GM23338 (cell line): ENCODE measurements at regions not wholly inside any gene's neighbourhood (a gene's known extent, or its start where the extent isn't known, plus 50 kb on each side); places are given as distances from the start of the nearest gene placed in this dataset.

Experiments used
- ATAC-seq: fragments of 200-7000 bp; cut with Tn5 transposase; 3 replicates; pipeline ENCODE4 v1.9.1; 2020
- DNase-seq: peaks from one replicate; pipeline ENCODE4 v3.0.0-alpha.2; 2015; ENCODE audit warnings: low spot score
- H2AFZ ChIP-seq: fragments of 200-600 bp; sonication (generic); 2 replicates; pipeline ENCODE4 v1.8.0; 2016; ENCODE audit warnings: antibody characterized with exemption, mild to moderate bottlenecking, moderate library complexity
- H3F3A ChIP-seq: fragments of 200-600 bp; sonication (generic); replicated peaks from 2 replicates; pipeline ENCODE4 v1.8.0; 2017; ENCODE audit warnings: antibody characterized with exemption, mixed run types, low read depth
- H3K27ac ChIP-seq: fragments of 200-600 bp; sonication (generic); 2 replicates; pipeline ENCODE4 v1.6.1; 2016; ENCODE audit warnings: low read depth
- H3K27me3 ChIP-seq: fragments of 200-600 bp; sonication (generic); 2 replicates; pipeline ENCODE4 v1.8.0; 2016; ENCODE audit warnings: mild to moderate bottlenecking, mixed run types, moderate library complexity; ENCODE audit not compliant: insufficient read depth
- H3K36me3 ChIP-seq: fragments of 200-600 bp; sonication (generic); 2 replicates; pipeline ENCODE4 v1.8.0; 2016; ENCODE audit warnings: mild to moderate bottlenecking; ENCODE audit not compliant: insufficient read depth
- H3K4me1 ChIP-seq: fragments of 200-600 bp; sonication (generic); 2 replicates; pipeline ENCODE4 v1.8.0; 2016; ENCODE audit warnings: mild to moderate bottlenecking, moderate library complexity; ENCODE audit not compliant: insufficient read depth
- H3K4me2 ChIP-seq: fragments of 200-600 bp; sonication (generic); 2 replicates; pipeline ENCODE4 v1.7.1; 2017; ENCODE audit warnings: mixed run types
- H3K4me3 ChIP-seq: fragments of 200-600 bp; sonication (generic); 2 replicates; pipeline ENCODE4 v1.6.1; 2016; ENCODE audit warnings: mixed run types
- H3K79me2 ChIP-seq: fragments of 200-600 bp; sonication (generic); replicated peaks from 2 replicates; pipeline ENCODE4 v1.8.0; 2017; ENCODE audit warnings: mild to moderate bottlenecking; ENCODE audit not compliant: insufficient read depth
- H3K9me2 ChIP-seq: fragments of 200-600 bp; sonication (generic); 2 replicates; pipeline ENCODE4 v1.8.0; 2017; ENCODE audit not compliant: insufficient read depth
- H4K20me1 ChIP-seq: fragments of 200-600 bp; sonication (generic); replicated peaks from 2 replicates; pipeline ENCODE4 v1.8.0; 2017; ENCODE audit warnings: mild to moderate bottlenecking; ENCODE audit not compliant: insufficient read depth
- H3K27ac Mint-ChIP-seq: 2 replicates; pipeline ENCODE4 v1.8.0; 2020; ENCODE audit warnings: inconsistent platforms, mild to moderate bottlenecking, moderate library complexity, mixed read lengths
- H3K27me3 Mint-ChIP-seq: 3 replicates; pipeline ENCODE4 v1.8.0; 2022; ENCODE audit warnings: low read depth, mild to moderate bottlenecking, moderate library complexity, mixed read lengths, inconsistent platforms; ENCODE audit not compliant: insufficient read depth, poor library complexity
- H3K36me3 Mint-ChIP-seq: 3 replicates; pipeline ENCODE4 v1.8.0; 2021; ENCODE audit warnings: low read depth, mild to moderate bottlenecking, inconsistent platforms, moderate library complexity, mixed read lengths
- H3K4me1 Mint-ChIP-seq: 3 replicates; pipeline ENCODE4 v1.8.0; 2020; ENCODE audit warnings: mild to moderate bottlenecking, inconsistent platforms, mixed read lengths
- H3K4me3 Mint-ChIP-seq: 3 replicates; pipeline ENCODE4 v1.8.0; 2021; ENCODE audit warnings: moderate library complexity, mild to moderate bottlenecking, inconsistent platforms, mixed read lengths
- H3K9me3 Mint-ChIP-seq: 3 replicates; pipeline ENCODE4 v1.8.0; 2020; ENCODE audit warnings: moderate library complexity, mild to moderate bottlenecking, inconsistent platforms, mixed read lengths
- CREB1 ChIP-seq: fragments of 250-450 bp; sonication (Bioruptor Pico); IDR thresholded peaks from 2 replicates; pipeline ENCODE4 v1.5.0; 2020; ENCODE audit warnings: low read depth, mild to moderate bottlenecking, moderate library complexity
- EZH2 ChIP-seq: fragments of 200-600 bp; sonication (generic); IDR thresholded peaks from one replicate; pipeline ENCODE4 v1.8.0; 2017; ENCODE audit warnings: antibody characterized with exemption, mild to moderate bottlenecking, low read depth; ENCODE audit not compliant: unreplicated experiment
- EZH2phosphoT487 ChIP-seq: fragments of 200-600 bp; sonication (generic); IDR thresholded peaks from one replicate; pipeline ENCODE4 v1.8.1; 2018; ENCODE audit warnings: antibody characterized with exemption; ENCODE audit not compliant: unreplicated experiment
- JUNB ChIP-seq: IDR thresholded peaks from one replicate; pipeline ENCODE4 v1.6.1; 2016; ENCODE audit warnings: antibody characterized with exemption; ENCODE audit not compliant: unreplicated experiment
- NANOG ChIP-seq: IDR thresholded peaks from 2 replicates; pipeline ENCODE4 v1.6.1; 2016; ENCODE audit warnings: antibody characterized with exemption, borderline replicate concordance
- POLR2AphosphoS5 ChIP-seq: IDR thresholded peaks from 2 replicates; pipeline ENCODE4 v1.6.1; 2016; ENCODE audit warnings: antibody characterized with exemption, low read depth
- STAT1 ChIP-seq: IDR thresholded peaks from one replicate; pipeline ENCODE4 v1.6.1; 2016; ENCODE audit warnings: antibody characterized with exemption; ENCODE audit not compliant: unreplicated experiment
- ZNF114 ChIP-seq: fragments of 250-450 bp; sonication (Bioruptor Pico); IDR thresholded peaks from 2 replicates; pipeline ENCODE4 v1.5.0; 2020; ENCODE audit warnings: mild to moderate bottlenecking, moderate library complexity
- ZNF331 ChIP-seq: fragments of 250-450 bp; sonication (Bioruptor Pico); IDR thresholded peaks from 2 replicates; pipeline ENCODE4 v1.5.0; 2020; ENCODE audit warnings: low read depth, mild to moderate bottlenecking, moderate library complexity
- TF ChIP-seq, protein P1 (sequence below), 2 experiments: fragments of 200-600 bp in 1 of 2; sonication (generic) in 1 of 2; conservative IDR thresholded peaks; 2 replicates each; pipeline versions ENCODE4 v1.5.1 to v1.6.1; 2016 to 2017; ENCODE audit warnings: antibody characterized with exemption in 2 of 2, low read depth in 2 of 2, mild to moderate bottlenecking in 2 of 2, moderate library complexity in 1 of 2
- TF ChIP-seq, protein P2 (sequence below): IDR thresholded peaks from one replicate; pipeline ENCODE4 v1.6.1; 2018; ENCODE audit warnings: antibody characterized with exemption; ENCODE audit not compliant: unreplicated experiment
- TF ChIP-seq, protein P3 (sequence below): fragments of 250-450 bp; sonication (Bioruptor Pico); IDR thresholded peaks from 2 replicates; pipeline ENCODE4 v1.5.0; 2020; ENCODE audit warnings: mild to moderate bottlenecking, moderate library complexity
- TF ChIP-seq, protein P4 (sequence below): IDR thresholded peaks from 2 replicates; pipeline ENCODE4 v1.6.1; 2016; ENCODE audit warnings: antibody characterized with exemption

DNA sequence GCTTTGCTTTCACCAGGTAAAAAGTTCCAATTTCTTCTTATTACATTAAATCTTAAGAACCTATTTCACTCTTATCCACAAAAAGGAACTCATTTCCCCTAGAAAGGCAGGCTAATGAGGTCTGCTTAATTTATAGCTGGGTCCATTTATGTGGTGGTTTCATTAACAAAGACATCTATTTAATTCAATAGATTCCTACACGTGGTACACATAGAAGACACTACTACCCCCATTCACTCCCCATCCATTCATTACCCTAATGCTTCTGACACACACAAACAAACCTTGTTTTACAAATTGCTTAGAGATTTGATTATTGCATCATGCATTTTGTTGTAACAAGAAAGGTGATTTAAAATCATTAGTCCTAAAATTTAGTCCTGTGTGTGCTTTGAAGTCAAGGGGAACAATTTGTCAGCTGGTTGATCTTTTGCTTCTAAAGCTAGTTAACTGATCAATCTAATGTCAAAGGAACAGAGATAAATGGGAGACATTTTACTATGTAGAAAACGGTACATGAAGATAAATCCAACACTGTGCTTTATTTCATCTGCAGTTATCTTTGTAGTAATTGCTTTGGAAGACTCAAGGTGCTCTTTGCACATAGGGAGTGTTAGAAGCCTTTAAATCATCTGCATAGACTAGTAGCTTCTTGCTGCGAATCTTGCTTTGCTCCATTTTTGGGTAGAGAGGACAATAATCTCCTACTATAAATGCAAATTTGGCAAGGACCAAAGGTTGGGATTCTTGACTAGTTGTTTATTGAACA, 379.2 kb downstream of the CDH11 start:
- Histone ChIP-seq H4K20me1 (no peaks in the 10 kb centered on the region), H3K27me3 (no peaks in the 10 kb centered on the region), H3F3A (no peaks in the 10 kb centered on the region), H3K36me3 (no peaks in the 10 kb centered on the region), H3K4me3 (no peak overlapping the region), H3K79me2 (no peaks in the 10 kb centered on the region), H2AFZ (no peak overlapping the region), H3K27ac (no peak overlapping the region), H3K4me2 (no peak overlapping the region), H3K4me1 (peaks cover 8% of the 10 kb centered on the region), H3K9me2 (peaks cover 6% of the 10 kb centered on the region)
- TF ChIP-seq STAT1: no peak
- TF ChIP-seq CREB1: no peak
- no peak for TF ChIP-seq ZNF331 (CRISPR knock-in tag)
- TF ChIP-seq NANOG: no peak
- no peak for TF ChIP-seq EZH2phosphoT487
- TF ChIP-seq, protein P1, sequence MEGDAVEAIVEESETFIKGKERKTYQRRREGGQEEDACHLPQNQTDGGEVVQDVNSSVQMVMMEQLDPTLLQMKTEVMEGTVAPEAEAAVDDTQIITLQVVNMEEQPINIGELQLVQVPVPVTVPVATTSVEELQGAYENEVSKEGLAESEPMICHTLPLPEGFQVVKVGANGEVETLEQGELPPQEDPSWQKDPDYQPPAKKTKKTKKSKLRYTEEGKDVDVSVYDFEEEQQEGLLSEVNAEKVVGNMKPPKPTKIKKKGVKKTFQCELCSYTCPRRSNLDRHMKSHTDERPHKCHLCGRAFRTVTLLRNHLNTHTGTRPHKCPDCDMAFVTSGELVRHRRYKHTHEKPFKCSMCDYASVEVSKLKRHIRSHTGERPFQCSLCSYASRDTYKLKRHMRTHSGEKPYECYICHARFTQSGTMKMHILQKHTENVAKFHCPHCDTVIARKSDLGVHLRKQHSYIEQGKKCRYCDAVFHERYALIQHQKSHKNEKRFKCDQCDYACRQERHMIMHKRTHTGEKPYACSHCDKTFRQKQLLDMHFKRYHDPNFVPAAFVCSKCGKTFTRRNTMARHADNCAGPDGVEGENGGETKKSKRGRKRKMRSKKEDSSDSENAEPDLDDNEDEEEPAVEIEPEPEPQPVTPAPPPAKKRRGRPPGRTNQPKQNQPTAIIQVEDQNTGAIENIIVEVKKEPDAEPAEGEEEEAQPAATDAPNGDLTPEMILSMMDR (conservative IDR thresholded peaks at IDR 0.05; ENCODE audit: low read depth in 2 of 2): no peak
- TF ChIP-seq EZH2: no peak
- no peak for TF ChIP-seq JUNB
- TF ChIP-seq, protein P2, sequence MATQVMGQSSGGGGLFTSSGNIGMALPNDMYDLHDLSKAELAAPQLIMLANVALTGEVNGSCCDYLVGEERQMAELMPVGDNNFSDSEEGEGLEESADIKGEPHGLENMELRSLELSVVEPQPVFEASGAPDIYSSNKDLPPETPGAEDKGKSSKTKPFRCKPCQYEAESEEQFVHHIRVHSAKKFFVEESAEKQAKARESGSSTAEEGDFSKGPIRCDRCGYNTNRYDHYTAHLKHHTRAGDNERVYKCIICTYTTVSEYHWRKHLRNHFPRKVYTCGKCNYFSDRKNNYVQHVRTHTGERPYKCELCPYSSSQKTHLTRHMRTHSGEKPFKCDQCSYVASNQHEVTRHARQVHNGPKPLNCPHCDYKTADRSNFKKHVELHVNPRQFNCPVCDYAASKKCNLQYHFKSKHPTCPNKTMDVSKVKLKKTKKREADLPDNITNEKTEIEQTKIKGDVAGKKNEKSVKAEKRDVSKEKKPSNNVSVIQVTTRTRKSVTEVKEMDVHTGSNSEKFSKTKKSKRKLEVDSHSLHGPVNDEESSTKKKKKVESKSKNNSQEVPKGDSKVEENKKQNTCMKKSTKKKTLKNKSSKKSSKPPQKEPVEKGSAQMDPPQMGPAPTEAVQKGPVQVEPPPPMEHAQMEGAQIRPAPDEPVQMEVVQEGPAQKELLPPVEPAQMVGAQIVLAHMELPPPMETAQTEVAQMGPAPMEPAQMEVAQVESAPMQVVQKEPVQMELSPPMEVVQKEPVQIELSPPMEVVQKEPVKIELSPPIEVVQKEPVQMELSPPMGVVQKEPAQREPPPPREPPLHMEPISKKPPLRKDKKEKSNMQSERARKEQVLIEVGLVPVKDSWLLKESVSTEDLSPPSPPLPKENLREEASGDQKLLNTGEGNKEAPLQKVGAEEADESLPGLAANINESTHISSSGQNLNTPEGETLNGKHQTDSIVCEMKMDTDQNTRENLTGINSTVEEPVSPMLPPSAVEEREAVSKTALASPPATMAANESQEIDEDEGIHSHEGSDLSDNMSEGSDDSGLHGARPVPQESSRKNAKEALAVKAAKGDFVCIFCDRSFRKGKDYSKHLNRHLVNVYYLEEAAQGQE: no peak
- TF ChIP-seq, protein P3, sequence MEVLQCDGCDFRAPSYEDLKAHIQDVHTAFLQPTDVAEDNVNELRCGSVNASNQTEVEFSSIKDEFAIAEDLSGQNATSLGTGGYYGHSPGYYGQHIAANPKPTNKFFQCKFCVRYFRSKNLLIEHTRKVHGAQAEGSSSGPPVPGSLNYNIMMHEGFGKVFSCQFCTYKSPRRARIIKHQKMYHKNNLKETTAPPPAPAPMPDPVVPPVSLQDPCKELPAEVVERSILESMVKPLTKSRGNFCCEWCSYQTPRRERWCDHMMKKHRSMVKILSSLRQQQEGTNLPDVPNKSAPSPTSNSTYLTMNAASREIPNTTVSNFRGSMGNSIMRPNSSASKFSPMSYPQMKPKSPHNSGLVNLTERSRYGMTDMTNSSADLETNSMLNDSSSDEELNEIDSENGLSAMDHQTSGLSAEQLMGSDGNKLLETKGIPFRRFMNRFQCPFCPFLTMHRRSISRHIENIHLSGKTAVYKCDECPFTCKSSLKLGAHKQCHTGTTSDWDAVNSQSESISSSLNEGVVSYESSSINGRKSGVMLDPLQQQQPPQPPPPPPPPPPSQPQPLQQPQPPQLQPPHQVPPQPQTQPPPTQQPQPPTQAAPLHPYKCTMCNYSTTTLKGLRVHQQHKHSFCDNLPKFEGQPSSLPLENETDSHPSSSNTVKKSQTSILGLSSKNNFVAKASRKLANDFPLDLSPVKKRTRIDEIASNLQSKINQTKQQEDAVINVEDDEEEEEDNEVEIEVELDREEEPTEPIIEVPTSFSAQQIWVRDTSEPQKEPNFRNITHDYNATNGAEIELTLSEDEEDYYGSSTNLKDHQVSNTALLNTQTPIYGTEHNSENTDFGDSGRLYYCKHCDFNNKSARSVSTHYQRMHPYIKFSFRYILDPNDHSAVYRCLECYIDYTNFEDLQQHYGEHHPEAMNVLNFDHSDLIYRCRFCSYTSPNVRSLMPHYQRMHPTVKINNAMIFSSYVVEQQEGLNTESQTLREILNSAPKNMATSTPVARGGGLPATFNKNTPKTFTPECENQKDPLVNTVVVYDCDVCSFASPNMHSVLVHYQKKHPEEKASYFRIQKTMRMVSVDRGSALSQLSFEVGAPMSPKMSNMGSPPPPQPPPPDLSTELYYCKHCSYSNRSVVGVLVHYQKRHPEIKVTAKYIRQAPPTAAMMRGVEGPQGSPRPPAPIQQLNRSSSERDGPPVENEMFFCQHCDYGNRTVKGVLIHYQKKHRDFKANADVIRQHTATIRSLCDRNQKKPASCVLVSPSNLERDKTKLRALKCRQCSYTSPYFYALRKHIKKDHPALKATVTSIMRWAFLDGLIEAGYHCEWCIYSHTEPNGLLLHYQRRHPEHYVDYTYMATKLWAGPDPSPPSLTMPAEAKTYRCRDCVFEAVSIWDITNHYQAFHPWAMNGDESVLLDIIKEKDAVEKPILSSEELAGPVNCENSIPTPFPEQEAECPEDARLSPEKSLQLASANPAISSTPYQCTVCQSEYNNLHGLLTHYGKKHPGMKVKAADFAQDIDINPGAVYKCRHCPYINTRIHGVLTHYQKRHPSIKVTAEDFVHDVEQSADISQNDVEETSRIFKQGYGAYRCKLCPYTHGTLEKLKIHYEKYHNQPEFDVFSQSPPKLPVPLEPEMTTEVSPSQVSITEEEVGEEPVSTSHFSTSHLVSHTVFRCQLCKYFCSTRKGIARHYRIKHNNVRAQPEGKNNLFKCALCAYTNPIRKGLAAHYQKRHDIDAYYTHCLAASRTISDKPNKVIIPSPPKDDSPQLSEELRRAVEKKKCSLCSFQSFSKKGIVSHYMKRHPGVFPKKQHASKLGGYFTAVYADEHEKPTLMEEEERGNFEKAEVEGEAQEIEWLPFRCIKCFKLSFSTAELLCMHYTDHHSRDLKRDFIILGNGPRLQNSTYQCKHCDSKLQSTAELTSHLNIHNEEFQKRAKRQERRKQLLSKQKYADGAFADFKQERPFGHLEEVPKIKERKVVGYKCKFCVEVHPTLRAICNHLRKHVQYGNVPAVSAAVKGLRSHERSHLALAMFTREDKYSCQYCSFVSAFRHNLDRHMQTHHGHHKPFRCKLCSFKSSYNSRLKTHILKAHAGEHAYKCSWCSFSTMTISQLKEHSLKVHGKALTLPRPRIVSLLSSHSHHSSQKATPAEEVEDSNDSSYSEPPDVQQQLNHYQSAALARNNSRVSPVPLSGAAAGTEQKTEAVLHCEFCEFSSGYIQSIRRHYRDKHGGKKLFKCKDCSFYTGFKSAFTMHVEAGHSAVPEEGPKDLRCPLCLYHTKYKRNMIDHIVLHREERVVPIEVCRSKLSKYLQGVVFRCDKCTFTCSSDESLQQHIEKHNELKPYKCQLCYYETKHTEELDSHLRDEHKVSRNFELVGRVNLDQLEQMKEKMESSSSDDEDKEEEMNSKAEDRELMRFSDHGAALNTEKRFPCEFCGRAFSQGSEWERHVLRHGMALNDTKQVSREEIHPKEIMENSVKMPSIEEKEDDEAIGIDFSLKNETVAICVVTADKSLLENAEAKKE: no peak
- no peak for TF ChIP-seq POLR2AphosphoS5
- TF ChIP-seq, protein P4, sequence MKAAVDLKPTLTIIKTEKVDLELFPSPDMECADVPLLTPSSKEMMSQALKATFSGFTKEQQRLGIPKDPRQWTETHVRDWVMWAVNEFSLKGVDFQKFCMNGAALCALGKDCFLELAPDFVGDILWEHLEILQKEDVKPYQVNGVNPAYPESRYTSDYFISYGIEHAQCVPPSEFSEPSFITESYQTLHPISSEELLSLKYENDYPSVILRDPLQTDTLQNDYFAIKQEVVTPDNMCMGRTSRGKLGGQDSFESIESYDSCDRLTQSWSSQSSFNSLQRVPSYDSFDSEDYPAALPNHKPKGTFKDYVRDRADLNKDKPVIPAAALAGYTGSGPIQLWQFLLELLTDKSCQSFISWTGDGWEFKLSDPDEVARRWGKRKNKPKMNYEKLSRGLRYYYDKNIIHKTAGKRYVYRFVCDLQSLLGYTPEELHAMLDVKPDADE: no peak
- TF ChIP-seq ZNF114 (CRISPR knock-in tag): no peak
- peaks cover 14% of the 10 kb centered on the region for H3K4me1 Mint-ChIP-seq
- H3K4me3 Mint-ChIP-seq: no peak overlapping the region
- no peak overlapping the region for H3K27ac Mint-ChIP-seq
- H3K9me3 Mint-ChIP-seq: 0 out of 3 replicates have a peak, but pooled peaks cover 4% of the 10 kb centered on the region
- no peaks in the 10 kb centered on the region for H3K36me3 Mint-ChIP-seq
- no peak for DNase-seq
- peaks cover 3% of the 10 kb centered on the region for H3K27me3 Mint-ChIP-seq
- no peak for ATAC-seq
